DND-41 (cell line): ENCODE measurements at regions not wholly inside any gene's neighbourhood (a gene's known extent, or its start where the extent isn't known, plus 50 kb on each side); places are given as distances from the start of the nearest gene placed in this dataset.

ENCODE experiments used
- ATAC-seq: fragments of 200-7000 bp; cut with Tn5 transposase; 3 replicates; pipeline ENCODE4 v1.9.1; 2021; ENCODE audit warnings: low read depth; ENCODE audit not compliant: insufficient read depth
- DNase-seq: peaks from one replicate; pipeline ENCODE4 v3.0.0-alpha.2; 2020
- H2AFZ ChIP-seq: 2 replicates; pipeline ENCODE4 v1.6.0; 2012; ENCODE audit warnings: low read depth, low read length
- H3K27ac ChIP-seq: 2 replicates; pipeline ENCODE4 v1.5.1; 2012; ENCODE audit warnings: low read length, inconsistent platforms
- H3K27me3 ChIP-seq: fragments of 200-600 bp; sonication (generic); 2 replicates; pipeline ENCODE4 v1.6.0; 2012; ENCODE audit warnings: low read length, mild to moderate bottlenecking, inconsistent platforms; ENCODE audit not compliant: insufficient read depth, poor library complexity
- H3K36me3 ChIP-seq: 2 replicates; pipeline ENCODE4 v1.5.1; 2012; ENCODE audit warnings: low read length, inconsistent platforms; ENCODE audit not compliant: insufficient read depth
- H3K4me1 ChIP-seq: 2 replicates; pipeline ENCODE4 v1.5.1; 2012; ENCODE audit warnings: mild to moderate bottlenecking, low read length; ENCODE audit not compliant: insufficient read depth
- H3K4me2 ChIP-seq: 2 replicates; pipeline ENCODE4 v1.6.0; 2012; ENCODE audit warnings: mild to moderate bottlenecking, moderate library complexity, low read length, inconsistent platforms; ENCODE audit not compliant: insufficient read depth
- H3K4me3 ChIP-seq, 2 experiments: fragments of 200-600 bp in 1 of 2; shearing (Covaris generic) in 1 of 2; 2 replicates each; pipeline ENCODE4 v1.5.1; 2012 to 2016; ENCODE audit warnings: inconsistent platforms in 2 of 2, low read length in 2 of 2, mild to moderate bottlenecking in 2 of 2, low read depth in 1 of 2, moderate library complexity in 1 of 2
- H3K79me2 ChIP-seq: 2 replicates; pipeline ENCODE4 v1.6.0; 2012; ENCODE audit warnings: low read length, inconsistent platforms; ENCODE audit not compliant: insufficient read depth
- H3K9ac ChIP-seq: 2 replicates; pipeline ENCODE4 v1.6.0; 2012; ENCODE audit warnings: low read depth, mild to moderate bottlenecking, inconsistent platforms, low read length, moderate library complexity
- H3K9me3 ChIP-seq: 2 replicates; pipeline ENCODE4 v1.5.1; 2012; ENCODE audit warnings: low read length, moderate library complexity, mild to moderate bottlenecking, inconsistent platforms; ENCODE audit not compliant: insufficient read depth, severe bottlenecking
- H4K20me1 ChIP-seq: 2 replicates; pipeline ENCODE4 v1.6.0; 2012; ENCODE audit warnings: low read length; ENCODE audit not compliant: insufficient read depth
- CTCF ChIP-seq: IDR thresholded peaks from 2 replicates; pipeline ENCODE4 v1.5.1; 2012; ENCODE audit warnings: borderline replicate concordance, low read length, moderate library complexity, mild to moderate bottlenecking; ENCODE audit not compliant: poor library complexity, severe bottlenecking; ENCODE audit errors: extremely low read depth
- EZH2 ChIP-seq: IDR thresholded peaks from 3 replicates; pipeline ENCODE4 v1.6.1; 2012; ENCODE audit warnings: borderline replicate concordance, low read depth, mild to moderate bottlenecking, moderate library complexity, low read length, inconsistent platforms; ENCODE audit not compliant: severe bottlenecking

GRCh38 chr17:55663400-55663799 lies 59.3 kb downstream of the TMEM100 start:
- TF ChIP-seq CTCF: no peak
- TF ChIP-seq EZH2: no peak
- H3K36me3 ChIP-seq: no peaks in the 10 kb centered on the region
- no peaks in the 10 kb centered on the region for H3K9me3 ChIP-seq
- H3K4me2 ChIP-seq: no peak overlapping the region
- H3K9ac ChIP-seq: no peak overlapping the region
- no peaks in the 10 kb centered on the region for H4K20me1 ChIP-seq
- H3K27ac ChIP-seq: no peak overlapping the region
- H3K79me2 ChIP-seq: no peaks in the 10 kb centered on the region
- no peak for ATAC-seq
- no peak overlapping the region for H3K4me3 ChIP-seq
- no peak overlapping the region for H2AFZ ChIP-seq
- DNase-seq: no peak
- no peaks in the 10 kb centered on the region for H3K4me1 ChIP-seq
- H3K27me3 ChIP-seq: no peaks in the 10 kb centered on the region

- Histone ChIP-seq H3K9me3 (no peaks in the 10 kb centered on the region), H3K79me2 (no peaks in the 10 kb centered on the region), H2AFZ (no peak overlapping the region), H3K36me3 (no peaks in the 10 kb centered on the region), H4K20me1 (no peaks in the 10 kb centered on the region), H3K27me3 (no peaks in the 10 kb centered on the region), H3K4me3 (no peak overlapping the region), H3K4me2 (no peak overlapping the region), H3K9ac (no peak overlapping the region), H3K27ac (no peak overlapping the region), H3K4me1 (no peaks in the 10 kb centered on the region)
- TF ChIP-seq EZH2 (no peak), CTCF (no peak)
- DNase-seq (no peak), ATAC-seq (no peak)
These were observed 60.5 kb downstream of the TMEM100 start for GRCh38 chr17:55661963-55662834.

DNA sequence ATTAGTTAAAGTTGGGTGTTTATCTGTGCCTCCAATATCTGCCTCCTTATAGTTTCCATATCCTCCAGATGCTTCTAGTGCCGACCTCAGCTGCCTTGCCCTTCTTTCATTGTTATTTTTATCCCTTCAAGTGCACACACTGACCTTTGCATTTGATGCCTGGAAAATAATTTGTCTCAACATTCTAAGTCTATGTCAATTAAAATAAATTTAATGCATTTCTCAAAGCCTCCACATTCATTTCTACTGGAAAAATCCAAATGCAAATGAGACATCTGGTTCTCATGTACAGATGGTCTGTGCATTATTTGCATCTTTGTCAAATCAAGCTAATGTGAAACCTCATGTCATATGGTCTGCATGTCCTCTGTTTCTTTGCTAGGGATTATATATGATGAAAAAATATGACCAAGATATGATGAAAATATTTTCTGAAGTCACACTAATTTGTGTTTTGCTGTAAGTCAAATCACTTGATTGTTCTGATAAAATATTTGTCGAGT lies 61.4 kb downstream of the TMEM100 start:
- Histone ChIP-seq H4K20me1 (no peaks in the 10 kb centered on the region), H3K36me3 (no peaks in the 10 kb centered on the region), H3K4me3 (no peak overlapping the region), H3K27me3 (no peaks in the 10 kb centered on the region), H3K9me3 (no peaks in the 10 kb centered on the region), H3K4me1 (no peaks in the 10 kb centered on the region), H2AFZ (no peak overlapping the region), H3K4me2 (no peak overlapping the region), H3K27ac (no peak overlapping the region), H3K9ac (no peak overlapping the region), H3K79me2 (no peaks in the 10 kb centered on the region)
- ATAC-seq (no peak), DNase-seq (no peak)
- TF ChIP-seq CTCF: no peak
- TF ChIP-seq EZH2: no peak
